Gastroesophageal sphincter (tissue), 4 donors: ENCODE measurements at regions not wholly inside any gene's neighbourhood (a gene's known extent, or its start where the extent isn't known, plus 50 kb on each side); places are given as distances from the start of the nearest gene placed in this dataset.
A peak's percentile ranks its signal among the peaks of the same experiment; 100 is the strongest.

Experiments
- ATAC-seq: fragments of 150-250 bp; one replicate; pipeline ENCODE4 v1.9.1; 2016; ENCODE audit warnings: mild to moderate bottlenecking, moderate library complexity
- H3K27ac ChIP-seq, 4 donors: fragments of 200-600 bp; sonication (generic) in 3 of 4; 1 replicate in 3 of 4; 2 replicates in 1 of 4; pipeline ENCODE4 v1.5.1; 2016 to 2019
- H3K27me3 ChIP-seq: fragments of 200-600 bp; sonication (generic); one replicate; pipeline ENCODE4 v1.5.1; 2019
- H3K36me3 ChIP-seq, 2 donors: fragments of 200-600 bp; sonication (generic); one replicate each; pipeline ENCODE4 v1.5.1; 2019; ENCODE audit warnings: control low read depth in 1 of 2
- H3K4me1 ChIP-seq, 3 donors: fragments of 200-600 bp; sonication (generic); 1 replicate in 2 of 3; 2 replicates in 1 of 3; pipeline ENCODE4 v1.5.1; 2016 to 2019; ENCODE audit warnings: control low read depth in 2 of 3
- H3K4me3 ChIP-seq, 2 donors: fragments of 200-600 bp; sonication (generic); one replicate each; pipeline ENCODE4 v1.5.1; 2019; ENCODE audit warnings: mild to moderate bottlenecking in 1 of 2, moderate library complexity in 1 of 2
- H3K9me3 ChIP-seq, 3 donors: fragments of 200-600 bp; sonication (generic); one replicate each; pipeline ENCODE4 v1.5.1; 2017 to 2019; ENCODE audit warnings: control low read depth in 2 of 3
- EP300 ChIP-seq: sonication (generic); formaldehyde crosslinking; IDR thresholded peaks from one replicate; pipeline ENCODE4 v1.6.1; 2017; ENCODE audit warnings: antibody characterized with exemption, mild to moderate bottlenecking
- POLR2A ChIP-seq, 2 donors: fragments of 450-650 bp; IDR thresholded peaks; one replicate each; pipeline ENCODE4 v1.6.1; 2017; ENCODE audit warnings: antibody characterized with exemption in 2 of 2, mild to moderate bottlenecking in 2 of 2, moderate library complexity in 1 of 2
- POLR2AphosphoS5 ChIP-seq: sonication (generic); formaldehyde crosslinking; IDR thresholded peaks from one replicate; pipeline ENCODE4 v1.6.1; 2017; ENCODE audit warnings: antibody characterized with exemption
- WGBS, 2 donors: methylation state at CpG; one replicate each; pipeline ENCODE4 v1.1.5; 2018; ENCODE audit warnings: low coverage in 1 of 2; 5-methylcytosine and 5-hydroxymethylcytosine counted together
- TF ChIP-seq, protein P1 (sequence below), 4 experiments: fragments of 200-600 bp in 2 of 4; fragments of 450-650 bp in 2 of 4; sonication (generic) in 1 of 4; IDR thresholded peaks; one replicate each; pipeline ENCODE4 v1.5.1; 2017 to 2019; ENCODE audit warnings: antibody characterized with exemption in 4 of 4, mild to moderate bottlenecking in 2 of 4, moderate library complexity in 2 of 4

DNA sequence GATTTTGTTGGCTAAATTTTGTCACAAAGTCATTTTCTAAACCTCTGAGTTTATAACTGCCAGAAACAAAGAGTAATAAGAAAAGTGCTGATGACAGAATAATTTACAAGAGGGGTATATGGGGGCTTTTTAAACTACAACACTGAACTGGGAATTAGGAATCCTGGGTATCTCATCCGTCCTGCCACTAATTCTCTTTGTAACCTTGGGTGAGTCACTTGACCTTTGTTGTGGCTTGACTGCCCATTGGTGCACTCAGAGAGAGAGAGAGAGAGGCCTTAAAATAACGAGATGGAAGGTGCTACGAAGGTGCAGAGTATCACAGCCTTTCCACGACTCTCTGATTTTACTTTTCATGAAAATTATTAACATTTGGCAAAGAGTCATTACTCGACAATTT lies 130.3 kb upstream of the CNTLN start:
- Histone ChIP-seq H3K4me1 (peaks cover 0 to 18% (median 4%) of the 10 kb centered on the region in 3 donors), H3K27ac (peak overlapping the region; percentile 53 to 61 (median 60)), H3K4me3 (no peak overlapping the region), H3K36me3 (no peaks in the 10 kb centered on the region), H3K9me3 (no peaks in the 10 kb centered on the region), H3K27me3 (no peaks in the 10 kb centered on the region)
- TF ChIP-seq POLR2AphosphoS5 (no peak), EP300 (no peak), POLR2A (IDR thresholded peaks at IDR 0.05) (no peak)
- TF ChIP-seq, protein P1, sequence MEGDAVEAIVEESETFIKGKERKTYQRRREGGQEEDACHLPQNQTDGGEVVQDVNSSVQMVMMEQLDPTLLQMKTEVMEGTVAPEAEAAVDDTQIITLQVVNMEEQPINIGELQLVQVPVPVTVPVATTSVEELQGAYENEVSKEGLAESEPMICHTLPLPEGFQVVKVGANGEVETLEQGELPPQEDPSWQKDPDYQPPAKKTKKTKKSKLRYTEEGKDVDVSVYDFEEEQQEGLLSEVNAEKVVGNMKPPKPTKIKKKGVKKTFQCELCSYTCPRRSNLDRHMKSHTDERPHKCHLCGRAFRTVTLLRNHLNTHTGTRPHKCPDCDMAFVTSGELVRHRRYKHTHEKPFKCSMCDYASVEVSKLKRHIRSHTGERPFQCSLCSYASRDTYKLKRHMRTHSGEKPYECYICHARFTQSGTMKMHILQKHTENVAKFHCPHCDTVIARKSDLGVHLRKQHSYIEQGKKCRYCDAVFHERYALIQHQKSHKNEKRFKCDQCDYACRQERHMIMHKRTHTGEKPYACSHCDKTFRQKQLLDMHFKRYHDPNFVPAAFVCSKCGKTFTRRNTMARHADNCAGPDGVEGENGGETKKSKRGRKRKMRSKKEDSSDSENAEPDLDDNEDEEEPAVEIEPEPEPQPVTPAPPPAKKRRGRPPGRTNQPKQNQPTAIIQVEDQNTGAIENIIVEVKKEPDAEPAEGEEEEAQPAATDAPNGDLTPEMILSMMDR (IDR thresholded peaks at IDR 0.05), result no peak
- whole genome bisulfite sequencing, 2 donors, result 41 to 44% methylated on average over 5 of the region's 5 CpGs
- ATAC-seq, result peak; percentile 25

DNA sequence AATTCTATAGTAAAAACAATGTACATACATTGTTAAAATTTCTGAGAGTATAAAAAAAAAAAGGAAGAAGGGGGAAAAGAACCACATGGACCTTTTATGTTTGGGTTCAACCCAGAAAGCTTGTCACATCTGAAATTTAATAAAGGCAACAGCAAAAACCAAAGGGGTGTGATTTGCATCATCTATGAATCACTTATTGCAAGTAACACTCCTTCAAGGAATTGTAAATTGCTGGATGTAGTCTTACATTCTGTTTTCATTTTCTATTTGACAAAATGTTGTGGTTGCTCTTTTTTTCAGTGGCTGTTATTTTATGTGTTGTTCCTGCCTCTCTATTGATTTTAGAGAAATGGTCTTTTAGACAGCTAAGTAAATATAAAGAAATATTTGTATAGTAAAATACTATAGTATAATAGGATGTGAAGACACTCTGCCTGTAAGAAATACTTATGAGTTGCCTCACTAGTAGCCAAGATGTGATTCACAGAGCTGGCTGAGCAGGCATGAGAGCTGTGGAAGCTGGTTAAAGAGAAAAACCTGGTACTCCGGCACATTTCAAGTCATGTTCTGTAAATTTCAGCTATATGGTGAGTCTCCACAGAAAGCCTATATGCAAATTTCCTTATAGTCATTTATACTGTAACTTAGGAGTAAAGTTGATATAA lies 131.1 kb upstream of the CNTLN start:
- WGBS, 2 donors, result 67% methylated on average over 1 of the region's 1 CpG
- ATAC-seq, result no peak
- H3K4me1 ChIP-seq, result peaks cover 0 to 18% (median 4%) of the 10 kb centered on the region in 3 donors
- peak overlapping the region in 1 of 4 donors; percentile 61 for H3K27ac ChIP-seq
- H3K36me3 ChIP-seq, result no peaks in the 10 kb centered on the region
- no peaks in the 10 kb centered on the region for H3K9me3 ChIP-seq
- TF ChIP-seq, protein P1 (IDR thresholded peaks at IDR 0.05), result no peak
- no peak for TF ChIP-seq POLR2A (IDR thresholded peaks at IDR 0.05)
- H3K27me3 ChIP-seq, result no peaks in the 10 kb centered on the region
- H3K4me3 ChIP-seq, result no peak overlapping the region

DNA sequence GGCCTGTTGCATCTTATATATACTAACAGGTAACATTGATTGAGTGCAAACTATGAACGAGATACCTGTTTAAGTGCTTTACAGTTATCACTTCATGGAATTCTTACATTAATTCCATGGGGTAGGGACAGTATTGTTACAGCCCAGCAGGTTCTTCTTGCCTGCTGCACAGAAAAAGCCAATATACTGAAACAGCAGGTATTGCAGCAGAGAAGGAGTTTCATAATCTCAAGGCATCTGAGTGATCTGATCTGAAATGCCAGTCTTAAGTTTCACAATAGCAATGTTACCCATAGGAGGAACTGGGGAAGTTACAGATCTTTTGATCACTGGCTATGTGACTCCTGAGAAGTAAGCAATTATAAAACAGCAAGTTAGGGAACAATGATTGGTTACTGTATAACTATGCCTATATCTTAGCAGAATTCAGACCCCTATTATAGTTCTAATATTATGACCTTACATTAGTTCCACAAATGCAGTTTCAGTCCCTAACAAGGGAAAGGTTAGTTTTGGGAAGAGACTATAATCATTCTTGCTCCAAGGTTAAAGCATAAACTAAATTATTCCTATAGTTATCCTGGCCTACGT lies 126.5 kb upstream of the BNC2 start:
- TF ChIP-seq POLR2AphosphoS5 (no peak), POLR2A (IDR thresholded peaks at IDR 0.05) (no peak), EP300 (no peak)
- TF ChIP-seq, protein P1 (IDR thresholded peaks at IDR 0.05), result no peak
- ATAC-seq, result no peak
- H3K36me3 ChIP-seq, result no peaks in the 10 kb centered on the region

DNA sequence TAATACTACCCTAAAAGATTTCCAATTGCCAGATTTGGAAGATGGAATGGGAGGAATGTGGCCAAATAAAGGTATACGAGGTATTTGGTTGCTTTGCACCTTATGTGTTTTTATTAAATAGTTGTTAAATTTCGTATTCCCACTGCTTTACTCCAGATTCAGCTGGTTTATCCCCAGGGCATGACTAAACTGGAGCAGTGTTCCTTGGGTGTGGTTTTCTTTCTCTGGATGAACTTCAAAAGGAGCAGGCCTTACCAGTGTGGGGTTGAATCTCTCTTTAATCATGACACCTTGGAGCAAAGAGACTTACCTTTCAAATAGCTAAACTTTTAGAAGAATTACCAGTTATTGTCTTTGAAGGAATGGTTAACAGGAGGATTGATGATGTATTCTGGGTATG lies 121.7 kb upstream of the BNC2 start:
- H3K27ac ChIP-seq, result no peak overlapping the region
- 61 to 70% methylated on average over 2 of the region's 2 CpGs for WGBS, 2 donors
- H3K4me1 ChIP-seq, result peaks cover 3 to 10% (median 4%) of the 10 kb centered on the region in 3 donors
- H3K27me3 ChIP-seq, result no peaks in the 10 kb centered on the region
- TF ChIP-seq POLR2A (IDR thresholded peaks at IDR 0.05) (no peak), EP300 (no peak), POLR2AphosphoS5 (no peak)
- TF ChIP-seq, protein P1 (IDR thresholded peaks at IDR 0.05), result no peak
- no peak overlapping the region for H3K4me3 ChIP-seq
- no peaks in the 10 kb centered on the region for H3K36me3 ChIP-seq
- no peak for ATAC-seq
- H3K9me3 ChIP-seq, result peaks cover 0 to 21% (median 0%) of the 10 kb centered on the region in 3 donors

More for the DNA sequence above, 126.5 kb upstream of the BNC2 start:
- H3K27ac ChIP-seq, result no peak overlapping the region
- no peaks in the 10 kb centered on the region for H3K27me3 ChIP-seq
- no peaks in the 10 kb centered on the region for H3K4me1 ChIP-seq
- 94 to 100% methylated on average over 2 of the region's 2 CpGs for WGBS, 2 donors
- no peak overlapping the region for H3K4me3 ChIP-seq
- peaks cover 0 to 28% (median 0%) of the 10 kb centered on the region in 3 donors for H3K9me3 ChIP-seq

DNA sequence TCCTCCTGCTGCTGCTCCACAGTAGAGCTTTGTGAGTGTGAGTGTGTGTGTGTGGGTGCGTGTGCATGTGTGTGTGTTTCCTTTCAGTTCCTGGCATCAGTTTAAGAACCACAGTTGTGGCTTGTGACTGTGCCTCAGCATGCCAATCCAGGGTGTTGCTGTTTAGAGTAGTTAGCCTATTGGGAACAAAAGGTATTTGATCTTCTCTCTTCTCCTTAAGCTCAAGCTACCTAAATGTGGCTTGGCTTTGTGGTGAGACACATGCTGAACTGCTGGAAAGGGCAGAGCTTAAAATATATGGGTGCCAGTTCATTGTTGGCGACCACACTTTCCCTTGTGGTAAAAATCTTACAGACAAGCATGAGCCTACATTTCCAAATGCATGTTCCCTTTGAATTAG lies 116.6 kb upstream of the BNC2 start:
- H3K27me3 ChIP-seq, result no peaks in the 10 kb centered on the region
- ATAC-seq, result no peak
- H3K27ac ChIP-seq, result peak overlapping the region; percentile 84 to 90 (median 85)
- H3K4me1 ChIP-seq, result peaks cover 8 to 29% (median 14%) of the 10 kb centered on the region in 3 donors
- WGBS, 2 donors, result 13 to 47% methylated on average over 1 to 2 of the region's 2 CpGs
- no peaks in the 10 kb centered on the region for H3K9me3 ChIP-seq
- H3K36me3 ChIP-seq, result no peaks in the 10 kb centered on the region
- no peak for TF ChIP-seq POLR2AphosphoS5
- TF ChIP-seq, protein P1 (IDR thresholded peaks at IDR 0.05), result no peak
- no peak for TF ChIP-seq EP300
- no peak for TF ChIP-seq POLR2A (IDR thresholded peaks at IDR 0.05)
- no peak overlapping the region for H3K4me3 ChIP-seq
